ENCODE measurements at regions not wholly inside any gene's neighbourhood (a gene's known extent, or its start where the extent isn't known, plus 50 kb on each side); places are given as distances from the start of the nearest gene placed in this dataset.

DNA sequence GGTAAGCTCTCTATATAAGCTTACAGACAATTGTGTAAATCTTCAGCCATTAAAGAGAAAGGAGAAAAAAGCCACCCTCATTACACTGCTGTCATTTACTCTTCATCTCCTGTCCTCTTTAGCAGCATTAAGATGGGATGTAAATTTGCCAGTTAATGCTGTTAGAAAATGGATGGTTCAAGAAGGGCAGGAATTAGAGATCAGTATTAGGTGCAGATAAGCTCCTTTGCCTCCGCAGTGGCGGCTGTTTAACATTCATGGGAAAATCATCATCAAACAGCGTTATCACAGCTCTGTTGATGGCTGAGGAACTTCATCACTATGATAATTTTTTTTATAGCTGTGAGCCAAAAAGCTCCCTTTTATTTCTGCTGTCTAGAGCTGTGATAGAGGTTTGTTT is 61.8 kb upstream of the FAM204A start:
- TF ChIP-seq, protein P1, sequence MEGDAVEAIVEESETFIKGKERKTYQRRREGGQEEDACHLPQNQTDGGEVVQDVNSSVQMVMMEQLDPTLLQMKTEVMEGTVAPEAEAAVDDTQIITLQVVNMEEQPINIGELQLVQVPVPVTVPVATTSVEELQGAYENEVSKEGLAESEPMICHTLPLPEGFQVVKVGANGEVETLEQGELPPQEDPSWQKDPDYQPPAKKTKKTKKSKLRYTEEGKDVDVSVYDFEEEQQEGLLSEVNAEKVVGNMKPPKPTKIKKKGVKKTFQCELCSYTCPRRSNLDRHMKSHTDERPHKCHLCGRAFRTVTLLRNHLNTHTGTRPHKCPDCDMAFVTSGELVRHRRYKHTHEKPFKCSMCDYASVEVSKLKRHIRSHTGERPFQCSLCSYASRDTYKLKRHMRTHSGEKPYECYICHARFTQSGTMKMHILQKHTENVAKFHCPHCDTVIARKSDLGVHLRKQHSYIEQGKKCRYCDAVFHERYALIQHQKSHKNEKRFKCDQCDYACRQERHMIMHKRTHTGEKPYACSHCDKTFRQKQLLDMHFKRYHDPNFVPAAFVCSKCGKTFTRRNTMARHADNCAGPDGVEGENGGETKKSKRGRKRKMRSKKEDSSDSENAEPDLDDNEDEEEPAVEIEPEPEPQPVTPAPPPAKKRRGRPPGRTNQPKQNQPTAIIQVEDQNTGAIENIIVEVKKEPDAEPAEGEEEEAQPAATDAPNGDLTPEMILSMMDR (IDR thresholded peaks at IDR 0.05; ENCODE audit: insufficient read depth, low read depth, low read length), result no peak
- ChIA-PET CTCF (no interaction called here), POLR2A (no interaction called here)
- Histone ChIP-seq H3K36me3 (ENCODE audit: control insufficient read depth, insufficient read depth, low read length) (no peaks in the 10 kb centered on the region), H3K4me3 (ENCODE audit: low read depth, low read length) (no peak overlapping the region), H3K27me3 (ENCODE audit: control insufficient read depth, insufficient read depth, low read length) (no peaks in the 10 kb centered on the region)
- DNase-seq (ENCODE audit: low read depth), result no peak

GRCh38 chr10:118401708-118402193 is 59.6 kb upstream of the FAM204A start:
- POLR2A ChIA-PET, result no interaction called here
- no peak for DNase-seq (ENCODE audit: low read depth)
- CTCF ChIA-PET, result no interaction called here
- TF ChIP-seq, protein P1 (IDR thresholded peaks at IDR 0.05; ENCODE audit: insufficient read depth, low read depth, low read length), result no peak
- Histone ChIP-seq H3K4me3 (ENCODE audit: low read depth, low read length) (no peak overlapping the region), H3K36me3 (ENCODE audit: control insufficient read depth, insufficient read depth, low read length) (no peaks in the 10 kb centered on the region), H3K27me3 (ENCODE audit: control insufficient read depth, insufficient read depth, low read length) (no peaks in the 10 kb centered on the region)

DNA sequence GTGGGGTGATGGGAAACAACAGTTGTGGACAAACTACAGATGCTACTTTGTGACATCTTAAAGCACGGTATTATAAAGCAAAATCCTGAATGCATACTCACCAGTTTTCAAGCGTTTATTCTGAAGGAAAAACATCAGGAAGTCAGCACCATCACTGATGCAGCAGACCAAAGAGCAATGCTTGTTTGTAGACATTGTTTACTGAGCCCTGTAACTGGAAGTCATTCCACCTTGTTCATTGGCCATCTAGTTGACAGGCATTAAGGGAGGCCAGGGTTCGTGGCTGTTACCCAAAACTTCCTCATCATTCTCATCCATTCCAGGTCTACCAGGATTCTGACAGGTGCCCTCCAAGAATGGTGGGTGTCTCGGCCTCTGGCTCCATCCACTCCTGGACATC is 55.3 kb upstream of the FAM204A start:
- Histone ChIP-seq H3K36me3 (ENCODE audit: control insufficient read depth, insufficient read depth, low read length) (no peaks in the 10 kb centered on the region), H3K4me3 (ENCODE audit: low read depth, low read length) (no peak overlapping the region), H3K27me3 (ENCODE audit: control insufficient read depth, insufficient read depth, low read length) (no peaks in the 10 kb centered on the region)
- TF ChIP-seq, protein P1 (IDR thresholded peaks at IDR 0.05; ENCODE audit: insufficient read depth, low read depth, low read length), result no peak
- POLR2A ChIA-PET, result no interaction called here
- DNase-seq (ENCODE audit: low read depth), result no peak
- CTCF ChIA-PET, result interaction anchor here (0.5 kb wide), 1 partner anchor 127 kb away, joined by 3 read pairs; no protein-coding TSS in a partner anchor

DNA sequence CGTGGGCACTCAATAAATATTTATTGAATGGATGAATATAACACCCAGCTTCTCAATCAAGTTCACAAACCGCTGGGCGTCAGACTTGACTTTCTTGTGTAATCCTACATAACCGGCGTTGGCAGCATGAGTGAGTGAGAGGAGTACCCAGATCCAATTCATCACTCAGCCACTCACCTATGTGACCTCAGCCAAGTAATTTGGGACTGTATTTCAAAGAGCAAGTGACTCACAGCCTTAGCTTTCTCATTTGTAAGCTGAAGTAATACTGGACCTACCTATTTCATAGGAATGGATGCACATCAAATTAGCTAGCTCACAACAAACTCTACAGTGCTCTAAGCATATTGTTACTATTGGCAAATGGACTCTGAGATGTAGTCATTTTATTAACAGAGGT is 53.8 kb upstream of the FAM204A start:
- POLR2A ChIA-PET, result no interaction called here
- TF ChIP-seq, protein P1 (IDR thresholded peaks at IDR 0.05; ENCODE audit: insufficient read depth, low read depth, low read length), result no peak
- no peak overlapping the region for H3K4me3 ChIP-seq (ENCODE audit: low read depth, low read length)
- no peaks in the 10 kb centered on the region for H3K27me3 ChIP-seq (ENCODE audit: control insufficient read depth, insufficient read depth, low read length)
- no peak for DNase-seq (ENCODE audit: low read depth)
- CTCF ChIA-PET, result no interaction called here
- H3K36me3 ChIP-seq (ENCODE audit: control insufficient read depth, insufficient read depth, low read length), result no peaks in the 10 kb centered on the region

- ChIA-PET CTCF (interaction anchor here (1.1 kb wide), 1 partner anchor 100 kb away, joined by 4 read pairs; no protein-coding TSS in a partner anchor), POLR2A (no interaction called here)
- H3K4me3 ChIP-seq (ENCODE audit: low read depth, low read length), result no peak overlapping the region
- DNase-seq (ENCODE audit: low read depth), result no peak
- H3K27me3 ChIP-seq (ENCODE audit: control insufficient read depth, insufficient read depth, low read length), result no peaks in the 10 kb centered on the region
- TF ChIP-seq, protein P1 (IDR thresholded peaks at IDR 0.05; ENCODE audit: insufficient read depth, low read depth, low read length), result no peak
- no peaks in the 10 kb centered on the region for H3K36me3 ChIP-seq (ENCODE audit: control insufficient read depth, insufficient read depth, low read length)
These were observed 52.4 kb upstream of the FAM204A start for GRCh38 chr10:118394301-118395200.
